DOHH2 (cell line): ENCODE measurements at regions not wholly inside any gene's neighbourhood (a gene's known extent, or its start where the extent isn't known, plus 50 kb on each side); places are given as distances from the start of the nearest gene placed in this dataset.

Experiments used
- CTCF ChIP-seq: fragments of 200-600 bp; sonication (generic); IDR thresholded peaks from one replicate; pipeline ENCODE4 v1.5.1; 2014; ENCODE audit warnings: antibody characterized with exemption, mild to moderate bottlenecking, low read depth, low read length; ENCODE audit not compliant: poor library complexity, severe bottlenecking
- EZH2phosphoT487 ChIP-seq: fragments of 200-600 bp; sonication (generic); IDR thresholded peaks from 2 replicates; pipeline ENCODE4 v1.6.1; 2017; ENCODE audit warnings: borderline replicate concordance, mild to moderate bottlenecking, antibody characterized with exemption, low read length, moderate library complexity, mixed read lengths

- no peak for TF ChIP-seq CTCF
- TF ChIP-seq EZH2phosphoT487 = no peak
Measured at GRCh38 chr14:85453401-85454225, 76.3 kb upstream of the FLRT2 start.
